Stimulated activated CD4-positive, alpha-beta T cell treated with anti-CD3 and anti-CD28 coated beads, Interleukin-4, amount 100 ng/mL, for 48 hours (primary cell): ENCODE measurements at regions not wholly inside any gene's neighbourhood (a gene's known extent, or its start where the extent isn't known, plus 50 kb on each side); places are given as distances from the start of the nearest gene placed in this dataset.

Experiments
- DNase-seq, 2 donors: peaks; one replicate each; pipeline ENCODE4 v3.0.0-alpha.2; 2020; ENCODE audit warnings: low read depth in 2 of 2

DNA sequence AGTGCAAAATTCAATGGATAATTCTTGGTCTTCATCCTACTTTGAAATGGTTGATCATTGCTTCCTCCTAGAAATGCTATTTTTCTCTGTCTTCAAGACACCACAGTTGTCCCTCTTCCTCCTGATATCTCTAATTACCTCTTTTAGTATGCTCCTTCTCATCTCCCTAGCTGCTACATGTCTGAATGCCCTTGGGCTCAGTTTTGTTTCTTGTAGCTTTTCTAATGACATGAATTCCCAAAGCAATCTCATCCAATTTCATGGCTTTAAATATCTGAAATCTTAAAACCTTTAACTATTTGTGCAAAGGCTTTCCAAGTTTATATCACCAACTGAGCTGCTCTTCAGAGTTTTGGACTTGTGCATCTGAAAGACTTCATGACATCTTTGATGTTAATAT is 120.2 kb upstream of the RGS17 start:
- DNase-seq: no peak

DNA sequence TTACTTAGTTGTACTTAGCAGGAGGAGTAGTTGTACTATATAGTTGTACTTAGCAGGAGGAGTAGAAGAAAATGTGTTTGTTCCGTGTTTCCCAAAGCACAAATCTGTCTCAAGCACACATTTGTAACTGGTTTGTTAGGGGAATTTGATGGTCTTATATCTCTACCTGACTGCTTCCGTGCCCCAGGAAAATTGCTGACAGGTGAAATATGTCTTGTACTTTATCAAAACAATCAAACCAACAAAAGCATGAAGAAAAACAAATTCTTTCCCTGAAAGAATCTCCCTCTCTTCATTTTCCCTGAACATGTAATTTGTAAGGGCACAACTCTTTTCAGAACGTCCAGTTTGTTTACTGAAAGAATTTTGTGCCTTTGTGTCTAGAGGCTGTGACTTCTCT is 106.6 kb upstream of the RGS17 start:
- DNase-seq: no peak

DNA sequence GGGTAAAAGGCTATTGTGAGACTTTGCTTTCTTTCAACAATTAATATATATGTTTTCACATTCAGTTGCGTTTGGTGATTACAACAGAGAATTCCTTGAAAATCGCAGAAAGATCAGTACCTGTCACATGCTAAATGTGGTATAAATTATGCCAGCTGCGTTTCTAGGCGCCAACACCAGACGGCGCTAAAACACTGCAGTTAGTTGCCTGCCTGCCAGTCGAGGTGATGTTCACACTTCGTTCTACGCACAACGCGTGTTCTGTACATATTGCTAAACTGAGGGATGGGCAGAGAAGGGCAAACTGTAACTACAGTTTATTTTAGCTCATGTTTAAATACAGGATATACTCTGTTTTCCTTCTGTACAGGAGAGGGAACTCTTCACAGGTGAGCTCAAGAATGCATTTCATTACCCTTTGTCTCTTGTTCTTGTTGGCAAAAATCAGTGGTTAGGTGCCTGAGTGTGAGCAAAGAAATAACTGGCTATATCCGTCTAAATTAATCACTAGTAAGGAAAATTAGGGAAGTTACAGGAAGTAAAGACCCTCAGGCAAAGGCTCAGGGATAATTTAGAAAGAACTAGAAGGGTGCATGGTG is 100.1 kb upstream of the RGS17 start:
- DNase-seq: peak in 1 of 2 donors; percentile 33

DNA sequence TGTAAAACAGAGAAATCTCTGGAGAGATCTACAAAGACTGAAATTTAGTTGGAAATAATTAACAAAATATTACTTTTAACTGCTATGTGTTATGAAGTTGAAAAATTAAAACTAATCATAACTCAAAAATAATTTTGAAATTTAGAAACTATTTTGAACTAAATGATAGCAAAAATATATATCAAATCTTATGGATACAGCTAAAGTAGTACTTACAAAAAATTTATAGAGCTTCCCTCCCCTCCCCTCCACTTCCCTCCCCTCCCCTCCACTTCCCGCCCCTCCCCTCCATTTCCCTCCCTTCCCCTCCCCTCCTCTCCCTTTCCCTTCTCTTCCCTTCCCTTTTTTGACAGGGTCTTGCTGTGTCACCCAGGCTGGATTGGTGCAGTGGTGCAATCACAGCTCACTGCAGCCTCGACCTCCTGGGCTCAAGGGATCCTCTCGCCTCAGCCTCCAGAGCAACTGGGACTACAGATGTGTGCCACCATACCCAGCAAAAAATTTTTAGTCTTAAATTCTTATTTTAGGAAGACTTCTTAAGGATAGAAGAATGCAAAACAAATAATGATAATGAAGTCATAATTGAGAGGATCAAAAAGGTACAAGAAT is 87.2 kb upstream of the RGS17 start:
- no peak for DNase-seq

DNA sequence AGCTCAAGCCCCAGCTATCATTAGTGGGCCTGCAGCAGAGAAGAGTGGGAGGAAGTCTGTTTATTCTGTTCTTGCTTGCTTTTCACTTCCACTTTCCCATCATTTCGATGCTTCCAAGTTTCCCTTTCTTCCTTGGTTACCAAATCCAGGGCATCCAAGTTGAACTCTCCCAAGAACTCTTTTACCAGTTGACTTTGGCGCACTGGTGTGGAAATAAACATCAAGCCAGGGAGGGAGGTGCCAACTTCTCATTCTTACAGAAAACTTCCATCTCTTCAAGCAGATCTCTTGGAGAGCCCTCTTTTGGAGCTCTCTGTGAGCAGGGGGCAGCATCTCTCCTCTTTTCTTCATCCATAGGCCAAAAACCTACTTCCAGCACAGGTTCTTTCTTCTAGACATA is 85.7 kb upstream of the RGS17 start:
- no peak for DNase-seq

DNA sequence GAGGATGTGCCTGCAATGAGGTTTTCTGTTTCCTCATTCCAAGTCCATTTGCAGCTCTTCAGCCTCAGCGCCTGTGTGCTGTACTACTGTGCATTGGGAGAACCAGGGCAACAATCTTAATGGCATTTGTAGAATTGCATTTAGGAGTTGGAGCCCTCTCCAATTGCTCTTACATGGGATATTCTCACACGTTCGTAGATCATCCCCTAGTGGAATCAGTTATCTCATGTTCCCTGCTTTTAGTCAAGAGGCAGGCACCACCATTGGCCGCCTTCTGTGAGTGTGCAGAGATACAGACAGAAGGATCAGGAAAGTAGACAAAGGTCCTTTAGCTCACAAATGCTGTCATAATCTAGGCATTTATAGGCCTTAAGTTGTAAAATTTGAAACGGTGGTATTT is 84.2 kb upstream of the RGS17 start:
- DNase-seq: no peak

DNA sequence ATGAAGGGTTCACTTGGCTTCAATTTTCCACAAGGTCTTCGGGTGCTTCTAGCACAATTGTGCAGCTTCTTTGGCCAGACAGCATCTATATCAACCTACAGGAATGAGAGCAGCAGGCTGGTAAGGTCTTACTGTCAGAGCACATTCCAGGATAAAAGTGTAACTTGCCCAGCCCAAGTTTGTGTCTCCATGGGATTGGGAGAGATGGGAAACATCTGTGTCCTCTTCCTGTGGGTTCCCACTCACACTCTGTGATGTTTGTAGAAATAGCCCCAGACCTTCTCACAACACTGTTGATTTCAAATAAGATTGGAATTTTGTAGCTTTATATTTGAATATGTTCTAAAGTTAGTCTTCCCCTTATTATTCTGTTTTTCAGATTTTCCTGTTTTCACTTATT is 83.4 kb upstream of the RGS17 start:
- DNase-seq: no peak

DNA sequence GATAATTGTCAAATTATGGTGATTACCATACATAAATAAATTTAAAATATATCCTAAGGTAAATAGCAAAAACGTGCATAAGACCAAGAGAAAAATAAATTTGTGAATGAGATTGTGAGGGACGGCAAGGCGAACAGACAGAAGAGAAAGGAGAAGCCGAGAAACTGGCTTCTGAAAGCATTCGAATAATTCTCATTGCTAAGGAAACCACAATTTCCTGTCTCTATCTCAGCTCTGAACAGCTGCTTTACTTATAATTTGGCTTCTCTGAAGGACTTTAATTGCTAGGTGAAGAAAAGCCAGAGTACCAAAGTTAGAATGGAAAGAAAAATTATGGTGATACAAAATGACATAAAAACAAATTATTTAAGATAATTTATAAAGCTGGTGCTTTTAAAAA is 79.0 kb upstream of the RGS17 start:
- DNase-seq: no peak

DNA sequence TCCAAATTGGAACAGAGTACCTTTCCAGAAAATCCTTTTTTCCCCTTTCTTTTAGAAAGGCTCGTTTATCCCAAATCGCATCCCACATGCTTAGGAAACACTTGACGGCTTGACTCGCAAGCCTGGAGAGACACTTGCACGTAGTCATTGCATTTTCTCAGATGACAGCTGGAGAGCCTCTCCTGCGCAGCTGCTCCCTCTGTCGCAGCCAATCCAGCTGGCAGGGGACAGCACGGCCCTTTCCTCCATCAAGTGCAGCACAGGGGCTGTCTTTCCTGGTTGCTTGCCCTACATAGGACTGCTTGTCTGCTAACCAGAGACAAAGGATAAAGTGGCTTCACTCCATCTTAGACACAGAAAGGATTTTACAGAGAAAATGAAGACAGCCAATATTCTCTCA is 77.6 kb upstream of the RGS17 start:
- DNase-seq: no peak

DNA sequence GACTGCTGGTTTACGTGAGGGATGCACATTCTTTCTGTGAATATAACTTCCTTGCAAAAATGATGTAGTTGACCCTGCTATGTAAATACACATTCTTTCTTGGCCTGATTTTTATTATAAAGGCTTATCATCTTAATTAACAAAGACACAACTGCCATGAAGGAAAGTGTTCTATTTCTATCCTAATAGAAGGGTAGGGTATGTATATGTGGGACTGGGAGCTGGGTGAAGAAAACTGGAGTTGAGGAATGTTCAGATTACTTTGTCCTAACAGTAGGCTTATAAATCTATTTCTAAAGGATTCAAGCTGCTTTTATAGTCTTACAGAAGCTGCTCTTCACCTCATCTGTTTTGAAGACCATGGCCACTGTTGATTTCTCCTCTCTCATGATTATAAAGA is 76.5 kb upstream of the RGS17 start:
- DNase-seq: no peak

DNA sequence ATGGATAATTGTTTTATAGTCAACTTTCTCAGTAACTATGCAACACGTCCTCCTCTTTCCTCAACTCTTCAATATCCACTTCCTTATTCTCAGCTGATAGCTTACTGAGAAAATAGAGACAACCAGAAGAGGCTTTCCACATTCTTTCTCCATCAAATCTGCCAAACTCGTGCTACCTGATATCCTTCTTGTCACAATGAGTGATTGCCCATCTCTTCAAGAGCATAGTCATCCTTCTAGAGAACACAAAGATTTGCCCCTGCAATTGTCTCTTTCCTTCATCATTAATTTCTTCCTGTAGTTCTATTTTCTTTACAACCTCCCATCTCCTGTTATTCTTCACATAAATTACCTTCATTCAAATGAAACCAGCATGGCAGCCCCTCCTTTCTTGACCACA is 75.9 kb upstream of the RGS17 start:
- DNase-seq: no peak

DNA sequence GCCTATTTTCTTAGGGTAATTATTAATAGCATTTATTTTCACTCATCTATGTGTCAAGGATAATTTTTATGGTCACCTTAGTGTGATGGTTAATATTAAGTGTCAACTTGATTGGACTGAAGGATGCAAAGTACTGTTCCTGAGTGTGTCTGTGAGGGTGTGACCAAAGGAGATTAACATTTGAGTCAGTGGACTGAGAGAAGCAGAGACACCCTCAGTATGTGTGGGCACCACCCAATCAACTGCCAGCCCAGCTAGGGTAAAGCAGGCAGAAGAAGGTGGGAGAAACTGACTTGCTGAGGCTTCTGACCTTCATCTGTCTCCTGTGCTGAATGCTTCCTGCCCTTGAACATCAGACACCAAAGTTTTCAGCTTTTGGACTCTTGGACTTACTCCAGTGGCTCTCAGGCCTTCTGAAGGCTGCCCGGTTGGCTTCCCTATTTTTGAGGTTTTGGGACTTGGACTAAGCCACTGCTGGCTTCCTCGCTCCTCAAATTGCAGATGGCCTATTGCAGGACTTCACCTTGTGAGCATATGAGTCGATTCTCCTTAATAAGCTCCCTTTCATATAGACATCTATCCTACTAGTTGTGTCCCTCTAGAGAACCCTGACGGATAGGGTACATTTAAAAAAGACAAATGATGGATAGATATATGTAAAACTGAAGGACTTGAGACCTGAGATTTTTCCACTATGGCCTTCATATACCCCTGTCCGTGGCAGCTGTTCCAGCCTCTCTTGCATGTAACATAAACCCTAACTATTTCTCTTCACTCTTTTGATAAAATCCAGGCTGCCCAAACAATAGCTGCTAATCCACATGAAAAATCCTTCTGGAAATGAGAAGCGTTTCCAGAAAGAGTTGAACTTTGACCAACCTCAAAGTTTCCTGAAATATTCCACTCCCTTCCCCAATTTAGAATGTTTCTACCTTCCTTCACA is 62.1 kb upstream of the RGS17 start:
- DNase-seq: no peak

DNA sequence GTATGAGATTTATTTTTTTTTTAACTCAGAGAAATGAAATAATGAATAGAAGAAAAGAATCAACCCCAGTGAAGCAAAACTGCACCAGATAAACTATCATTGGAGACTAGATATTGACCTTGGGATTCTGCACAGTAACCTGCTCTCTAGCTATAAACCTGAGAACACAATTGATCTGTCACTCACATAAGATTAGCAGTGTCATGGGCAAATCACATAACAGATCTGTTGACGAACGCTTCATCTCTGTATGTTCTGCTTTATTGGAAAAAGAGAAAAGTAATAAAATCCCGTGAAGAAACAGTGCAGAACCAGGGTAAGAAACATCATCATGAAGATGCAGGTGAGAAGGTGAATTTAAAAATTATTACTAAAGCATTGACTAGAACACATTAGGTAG is 52.8 kb upstream of the RGS17 start:
- no peak for DNase-seq
